ENCODE measurements at regions not wholly inside any gene's neighbourhood (a gene's known extent, or its start where the extent isn't known, plus 50 kb on each side); places are given as distances from the start of the nearest gene placed in this dataset.

- Mint-ChIP-seq H3K4me3 (no peak overlapping the region), H3K27ac (no peak overlapping the region), H3K4me1 (no peaks in the 10 kb centered on the region), H3K27me3 (no peaks in the 10 kb centered on the region), H3K36me3 (ENCODE audit: low read depth) (no peaks in the 10 kb centered on the region), H3K9me3 (peaks cover 17% of the 10 kb centered on the region)
- DNase-seq (no peak), ATAC-seq (ENCODE audit: low read depth) (no peak)
- no peak for TF ChIP-seq CTCF (IDR thresholded peaks at IDR 0.05)
- CTCF ChIA-PET: no interaction called here
- POLR2A ChIA-PET: no interaction called here
- intact Hi-C loops (cut with micrococcal nuclease): no loop called here
Measured at GRCh38 chr12:125738211-125738610, 673.0 kb downstream of the AACS start.

GRCh38 chr12:125742413-125742812 lies 677.2 kb downstream of the AACS start:
- no peak for DNase-seq
- Mint-ChIP-seq H3K4me3 (no peak overlapping the region), H3K27me3 (no peaks in the 10 kb centered on the region), H3K36me3 (ENCODE audit: low read depth) (no peaks in the 10 kb centered on the region), H3K4me1 (no peaks in the 10 kb centered on the region), H3K9me3 (peaks cover 4% of the 10 kb centered on the region), H3K27ac (no peak overlapping the region)
- intact Hi-C loops (cut with micrococcal nuclease): no loop called here
- POLR2A ChIA-PET: no interaction called here
- CTCF ChIA-PET: no interaction called here
- TF ChIP-seq CTCF (IDR thresholded peaks at IDR 0.05): no peak
- no peak for ATAC-seq (ENCODE audit: low read depth)

GRCh38 chr12:125744201-125744600 lies 679.0 kb downstream of the AACS start:
- Mint-ChIP-seq H3K9me3 (peaks cover 4% of the 10 kb centered on the region), H3K27ac (no peak overlapping the region), H3K36me3 (ENCODE audit: low read depth) (no peaks in the 10 kb centered on the region), H3K27me3 (no peaks in the 10 kb centered on the region), H3K4me1 (no peaks in the 10 kb centered on the region), H3K4me3 (no peak overlapping the region)
- intact Hi-C loops (cut with micrococcal nuclease): no loop called here
- POLR2A ChIA-PET: no interaction called here
- CTCF ChIA-PET: no interaction called here
- DNase-seq (no peak), ATAC-seq (ENCODE audit: low read depth) (no peak)
- TF ChIP-seq CTCF (IDR thresholded peaks at IDR 0.05): no peak

- no peak for TF ChIP-seq CTCF (IDR thresholded peaks at IDR 0.05)
- H3K9me3 Mint-ChIP-seq: peaks cover 6% of the 10 kb centered on the region
- intact Hi-C loops (cut with micrococcal nuclease): no loop called here
- ChIA-PET CTCF (no interaction called here), POLR2A (no interaction called here)
- no peaks in the 10 kb centered on the region for H3K4me1 Mint-ChIP-seq
- no peaks in the 10 kb centered on the region for H3K27me3 Mint-ChIP-seq
- no peak for ATAC-seq (ENCODE audit: low read depth)
- no peak overlapping the region for H3K27ac Mint-ChIP-seq
- no peaks in the 10 kb centered on the region for H3K36me3 Mint-ChIP-seq (ENCODE audit: low read depth)
- no peak overlapping the region for H3K4me3 Mint-ChIP-seq
- DNase-seq: no peak
Measured at GRCh38 chr12:125755512-125755911, 690.3 kb downstream of the AACS start.

- H3K27ac Mint-ChIP-seq: no peak overlapping the region
- intact Hi-C loops (cut with micrococcal nuclease): no loop called here
- H3K4me3 Mint-ChIP-seq: no peak overlapping the region
- DNase-seq: no peak
- POLR2A ChIA-PET: no interaction called here
- no peak for ATAC-seq (ENCODE audit: low read depth)
- H3K36me3 Mint-ChIP-seq (ENCODE audit: low read depth): no peaks in the 10 kb centered on the region
- CTCF ChIA-PET: no interaction called here
- no peaks in the 10 kb centered on the region for H3K27me3 Mint-ChIP-seq
- no peaks in the 10 kb centered on the region for H3K9me3 Mint-ChIP-seq
- no peak for TF ChIP-seq CTCF (IDR thresholded peaks at IDR 0.05)
- H3K4me1 Mint-ChIP-seq: no peaks in the 10 kb centered on the region
Measured at GRCh38 chr12:125766091-125766490, 700.9 kb downstream of the AACS start.

All from activated B cell treated with CpG ODN at 0.5 μM for 24 hours (primary cell).